ENCODE measurements at regions not wholly inside any gene's neighbourhood (a gene's known extent, or its start where the extent isn't known, plus 50 kb on each side); places are given as distances from the start of the nearest gene placed in this dataset.
A peak's percentile ranks its signal among the peaks of the same experiment; 100 is the strongest.

DNA sequence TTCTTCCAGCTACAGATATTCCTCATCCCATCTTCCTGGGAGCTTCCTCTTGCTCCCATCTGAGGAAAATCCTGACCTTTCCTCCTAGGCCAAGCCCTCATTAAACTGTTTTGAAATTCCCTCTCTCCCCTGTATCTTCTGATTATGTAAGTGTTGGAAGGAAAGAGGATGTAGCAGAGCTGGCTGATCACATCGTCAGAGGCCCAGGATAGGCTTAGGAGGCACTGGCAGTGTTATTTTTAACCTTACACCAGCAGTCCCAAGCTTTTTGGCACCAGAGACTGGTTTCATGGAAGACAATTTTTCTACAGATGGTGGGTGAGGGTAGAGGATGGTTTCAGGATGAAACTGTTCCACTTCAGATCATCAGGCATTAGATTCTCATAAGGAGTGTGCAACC is 630.4 kb downstream of the EPHA4 start:
- no peaks in the 10 kb centered on the region for H4K20me1 ChIP-seq (ENCODE audit: insufficient read depth, low read length)
- Mint-ChIP-seq H3K27ac (ENCODE audit: unreplicated experiment) (no peak overlapping the region), H3K4me1 (ENCODE audit: low read depth, unreplicated experiment) (no peaks in the 10 kb centered on the region), H3K36me3 (ENCODE audit: low read depth, unreplicated experiment) (no peaks in the 10 kb centered on the region), H3K27me3 (ENCODE audit: low read depth, unreplicated experiment) (no peaks in the 10 kb centered on the region), H3K4me3 (ENCODE audit: unreplicated experiment) (no peak overlapping the region), H3K9me3 (ENCODE audit: unreplicated experiment) (no peaks in the 10 kb centered on the region)
- H3K27ac ChIP-seq (ENCODE audit: low read depth, low read length), result no peak overlapping the region
- TF ChIP-seq, protein P1, sequence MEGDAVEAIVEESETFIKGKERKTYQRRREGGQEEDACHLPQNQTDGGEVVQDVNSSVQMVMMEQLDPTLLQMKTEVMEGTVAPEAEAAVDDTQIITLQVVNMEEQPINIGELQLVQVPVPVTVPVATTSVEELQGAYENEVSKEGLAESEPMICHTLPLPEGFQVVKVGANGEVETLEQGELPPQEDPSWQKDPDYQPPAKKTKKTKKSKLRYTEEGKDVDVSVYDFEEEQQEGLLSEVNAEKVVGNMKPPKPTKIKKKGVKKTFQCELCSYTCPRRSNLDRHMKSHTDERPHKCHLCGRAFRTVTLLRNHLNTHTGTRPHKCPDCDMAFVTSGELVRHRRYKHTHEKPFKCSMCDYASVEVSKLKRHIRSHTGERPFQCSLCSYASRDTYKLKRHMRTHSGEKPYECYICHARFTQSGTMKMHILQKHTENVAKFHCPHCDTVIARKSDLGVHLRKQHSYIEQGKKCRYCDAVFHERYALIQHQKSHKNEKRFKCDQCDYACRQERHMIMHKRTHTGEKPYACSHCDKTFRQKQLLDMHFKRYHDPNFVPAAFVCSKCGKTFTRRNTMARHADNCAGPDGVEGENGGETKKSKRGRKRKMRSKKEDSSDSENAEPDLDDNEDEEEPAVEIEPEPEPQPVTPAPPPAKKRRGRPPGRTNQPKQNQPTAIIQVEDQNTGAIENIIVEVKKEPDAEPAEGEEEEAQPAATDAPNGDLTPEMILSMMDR (IDR thresholded peaks at IDR 0.05; ENCODE audit: insufficient read depth, low read depth, low read length), result no peak
- no peak for TF ChIP-seq EZH2 (IDR thresholded peaks at IDR 0.05; ENCODE audit: insufficient read depth, low read length)
- peaks cover 4% of the 10 kb centered on the region for H3K9me3 ChIP-seq (ENCODE audit: insufficient read depth, low read depth, low read length)
- no peaks in the 10 kb centered on the region for H3K4me1 ChIP-seq (ENCODE audit: insufficient read depth, low read length)
- H3K79me2 ChIP-seq (ENCODE audit: insufficient read depth, low read length), result no peaks in the 10 kb centered on the region
- no peaks in the 10 kb centered on the region for H3K36me3 ChIP-seq (ENCODE audit: insufficient read depth, low read length)
- H2AFZ ChIP-seq (ENCODE audit: low read depth, low read length), result no peak overlapping the region
- no peaks in the 10 kb centered on the region for H3K27me3 ChIP-seq (ENCODE audit: insufficient read depth, low read length)
- FAIRE-seq (no peak), DNase-seq (ENCODE audit: low read depth) (no peak)
- no peak overlapping the region for H3K4me3 ChIP-seq (ENCODE audit: insufficient read depth, low read depth, low read length)
- no peak overlapping the region for H3K4me2 ChIP-seq (ENCODE audit: low read length)
- H3K9ac ChIP-seq (ENCODE audit: low read length), result no peak overlapping the region

DNA sequence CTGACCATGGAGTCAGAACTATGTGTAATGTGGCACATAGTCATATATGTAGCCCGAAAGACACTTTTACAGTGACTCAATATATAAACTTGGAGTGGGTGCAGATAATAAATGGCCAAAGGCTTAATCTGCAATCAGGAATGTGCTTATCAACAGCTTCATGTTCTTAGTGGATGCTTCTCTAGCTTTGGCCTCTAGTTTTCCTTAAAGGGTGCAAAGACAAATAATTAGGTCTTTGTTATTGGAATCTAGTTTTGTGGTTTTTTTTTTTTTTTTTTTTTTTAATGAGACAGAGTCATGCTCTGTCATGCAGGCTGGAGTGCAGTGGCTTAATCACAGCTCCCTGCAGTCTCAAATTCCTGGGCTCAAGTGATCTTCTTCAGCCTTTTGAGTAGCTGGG is 625.6 kb downstream of the EPHA4 start:
- Histone ChIP-seq H3K9me3 (ENCODE audit: insufficient read depth, low read depth, low read length) (peaks cover 4% of the 10 kb centered on the region), H3K4me1 (ENCODE audit: insufficient read depth, low read length) (no peaks in the 10 kb centered on the region), H3K9ac (ENCODE audit: low read length) (no peak overlapping the region), H3K27ac (ENCODE audit: low read depth, low read length) (no peak overlapping the region), H3K27me3 (ENCODE audit: insufficient read depth, low read length) (no peaks in the 10 kb centered on the region), H3K79me2 (ENCODE audit: insufficient read depth, low read length) (no peaks in the 10 kb centered on the region), H3K4me3 (ENCODE audit: insufficient read depth, low read depth, low read length) (no peak overlapping the region), H4K20me1 (ENCODE audit: insufficient read depth, low read length) (no peaks in the 10 kb centered on the region), H3K4me2 (ENCODE audit: low read length) (no peak overlapping the region), H2AFZ (ENCODE audit: low read depth, low read length) (no peak overlapping the region), H3K36me3 (ENCODE audit: insufficient read depth, low read length) (no peaks in the 10 kb centered on the region)
- no peak for TF ChIP-seq EZH2 (IDR thresholded peaks at IDR 0.05; ENCODE audit: insufficient read depth, low read length)
- TF ChIP-seq, protein P1 (IDR thresholded peaks at IDR 0.05; ENCODE audit: insufficient read depth, low read depth, low read length), result no peak
- no peak for FAIRE-seq
- no peaks in the 10 kb centered on the region for H3K27me3 Mint-ChIP-seq (ENCODE audit: low read depth, unreplicated experiment)
- H3K4me3 Mint-ChIP-seq (ENCODE audit: unreplicated experiment), result no peak overlapping the region
- no peaks in the 10 kb centered on the region for H3K9me3 Mint-ChIP-seq (ENCODE audit: unreplicated experiment)
- H3K36me3 Mint-ChIP-seq (ENCODE audit: low read depth, unreplicated experiment), result no peaks in the 10 kb centered on the region
- no peak overlapping the region for H3K27ac Mint-ChIP-seq (ENCODE audit: unreplicated experiment)
- no peaks in the 10 kb centered on the region for H3K4me1 Mint-ChIP-seq (ENCODE audit: low read depth, unreplicated experiment)
- DNase-seq (ENCODE audit: low read depth), result peak; percentile 77

DNA sequence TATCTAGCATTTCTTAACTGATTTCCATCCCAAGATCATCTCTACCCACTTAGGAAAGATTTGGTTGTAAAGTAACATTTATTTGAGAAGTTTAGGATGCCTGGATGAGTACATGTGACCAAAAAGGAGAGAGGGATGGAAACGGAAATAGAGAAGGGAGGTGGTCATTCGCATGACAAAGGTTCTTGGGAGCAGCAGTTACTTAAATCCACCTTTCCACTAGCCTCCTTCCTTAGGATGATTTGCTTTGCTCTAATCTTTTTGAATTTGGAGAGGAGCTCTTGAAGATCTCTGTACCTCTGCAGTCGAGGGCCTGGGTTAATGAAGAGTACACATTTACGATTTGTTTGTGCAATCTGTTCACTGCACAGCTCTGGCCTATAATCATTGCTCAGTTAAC is 623.5 kb downstream of the EPHA4 start:
- H3K27ac ChIP-seq (ENCODE audit: low read depth, low read length), result no peak overlapping the region
- no peaks in the 10 kb centered on the region for H3K36me3 ChIP-seq (ENCODE audit: insufficient read depth, low read length)
- H3K27me3 ChIP-seq (ENCODE audit: insufficient read depth, low read length), result no peaks in the 10 kb centered on the region
- no peak overlapping the region for H3K4me3 ChIP-seq (ENCODE audit: insufficient read depth, low read depth, low read length)
- Mint-ChIP-seq H3K4me1 (ENCODE audit: low read depth, unreplicated experiment) (no peaks in the 10 kb centered on the region), H3K36me3 (ENCODE audit: low read depth, unreplicated experiment) (no peaks in the 10 kb centered on the region), H3K4me3 (ENCODE audit: unreplicated experiment) (no peak overlapping the region), H3K27me3 (ENCODE audit: low read depth, unreplicated experiment) (no peaks in the 10 kb centered on the region), H3K9me3 (ENCODE audit: unreplicated experiment) (peaks cover under 1% of the 10 kb centered on the region), H3K27ac (ENCODE audit: unreplicated experiment) (no peak overlapping the region)
- no peak overlapping the region for H3K4me2 ChIP-seq (ENCODE audit: low read length)
- DNase-seq (ENCODE audit: low read depth) (no peak), FAIRE-seq (no peak)
- TF ChIP-seq, protein P1 (IDR thresholded peaks at IDR 0.05; ENCODE audit: insufficient read depth, low read depth, low read length), result no peak
- no peak for TF ChIP-seq EZH2 (IDR thresholded peaks at IDR 0.05; ENCODE audit: insufficient read depth, low read length)
- no peak overlapping the region for H3K9ac ChIP-seq (ENCODE audit: low read length)
- no peaks in the 10 kb centered on the region for H3K9me3 ChIP-seq (ENCODE audit: insufficient read depth, low read depth, low read length)
- no peaks in the 10 kb centered on the region for H3K79me2 ChIP-seq (ENCODE audit: insufficient read depth, low read length)
- H3K4me1 ChIP-seq (ENCODE audit: insufficient read depth, low read length), result no peaks in the 10 kb centered on the region
- no peaks in the 10 kb centered on the region for H4K20me1 ChIP-seq (ENCODE audit: insufficient read depth, low read length)
- H2AFZ ChIP-seq (ENCODE audit: low read depth, low read length), result no peak overlapping the region
